OCI-LY7 (cell line): ENCODE measurements at regions not wholly inside any gene's neighbourhood (a gene's known extent, or its start where the extent isn't known, plus 50 kb on each side); places are given as distances from the start of the nearest gene placed in this dataset.

Source experiments
- BruUV-seq: library from RNA; stranded (reverse); fragments of 400-500 nt; replicated peaks from 2 replicates; lab custom pipeline; 2021; lab: Mats Ljungman, UMichigan
- CTCF ChIA-PET: fragments of 300-600 bp; sonication (Branson Sonifier 250); formaldehyde crosslinking; loops from one replicate; lab custom pipeline; 2022; ENCODE audit warnings: antibody characterized with exemption; ENCODE audit not compliant: unreplicated experiment; lab: Charles Lee
- POLR2A ChIA-PET: fragments of 300-600 bp; sonication (Branson Sonifier 250); formaldehyde crosslinking; loops from one replicate; lab custom pipeline; 2022; ENCODE audit warnings: antibody characterized with exemption; lab: Charles Lee
- DNase-seq: peaks from one replicate; pipeline ENCODE4 v3.0.0-alpha.2; 2015; ENCODE audit warnings: low spot score
- H2AFZ ChIP-seq: fragments of 200-600 bp; sonication (generic), shearing (Covaris generic); 2 replicates; pipeline ENCODE4 v1.6.1; 2014; ENCODE audit warnings: mild to moderate bottlenecking, antibody characterized with exemption, low read length, moderate library complexity
- H3K27ac ChIP-seq: fragments of 200-600 bp; sonication (generic); 2 replicates; pipeline ENCODE4 v1.5.1; 2014; ENCODE audit warnings: mixed run types, low read depth, mild to moderate bottlenecking, moderate library complexity, low read length, inconsistent platforms; ENCODE audit not compliant: poor library complexity, severe bottlenecking
- H3K36me3 ChIP-seq: fragments of 200-600 bp; sonication (generic); 2 replicates; pipeline ENCODE4 v1.6.1; 2014; ENCODE audit warnings: mild to moderate bottlenecking, antibody characterized with exemption, low read length, moderate library complexity, mixed read lengths; ENCODE audit not compliant: insufficient read depth
- H3K4me1 ChIP-seq: fragments of 200-600 bp; sonication (generic); 2 replicates; pipeline ENCODE4 v1.5.1; 2014; ENCODE audit warnings: mild to moderate bottlenecking, low read length; ENCODE audit not compliant: insufficient read depth, poor library complexity, severe bottlenecking
- H3K4me2 ChIP-seq: fragments of 200-600 bp; sonication (generic); 2 replicates; pipeline ENCODE4 v1.6.1; 2014; ENCODE audit warnings: mild to moderate bottlenecking, low read length
- H3K4me3 ChIP-seq: fragments of 200-600 bp; sonication (generic); 2 replicates; pipeline ENCODE4 v1.5.1; 2014; ENCODE audit warnings: mild to moderate bottlenecking, low read depth, low read length; ENCODE audit not compliant: poor library complexity, severe bottlenecking
- H3K79me2 ChIP-seq: fragments of 200-600 bp; sonication (generic); 2 replicates; pipeline ENCODE4 v1.6.1; 2016; ENCODE audit warnings: low read depth, mild to moderate bottlenecking, low read length, moderate library complexity, mixed read lengths; ENCODE audit not compliant: insufficient read depth
- H3K9me2 ChIP-seq: fragments of 200-600 bp; sonication (generic); 2 replicates; pipeline ENCODE4 v1.6.1; 2016; ENCODE audit warnings: mild to moderate bottlenecking, low read length, mixed read lengths; ENCODE audit not compliant: insufficient read depth
- H3K9me3 ChIP-seq: fragments of 200-600 bp; sonication (generic); 2 replicates; pipeline ENCODE4 v1.6.1; 2014; ENCODE audit warnings: mild to moderate bottlenecking, mixed run types, low read length, mixed read lengths
- H4K20me1 ChIP-seq: fragments of 200-600 bp; sonication (generic); 2 replicates; pipeline ENCODE4 v1.6.1; 2014; ENCODE audit warnings: mild to moderate bottlenecking, antibody characterized with exemption, low read length, moderate library complexity, mixed read lengths; ENCODE audit not compliant: insufficient read depth
- EZH2phosphoT487 ChIP-seq: fragments of 200-600 bp; sonication (generic); IDR thresholded peaks from 2 replicates; pipeline ENCODE4 v1.6.1; 2018; ENCODE audit warnings: low read depth, borderline replicate concordance, mild to moderate bottlenecking, mixed run types, antibody characterized with exemption, low read length, moderate library complexity, mixed read lengths
- intact Hi-C: fragments of 100-400 bp; cut with micrococcal nuclease; formaldehyde crosslinking; loops from one replicate; pipeline ENCODE4 v1.10.0; 2022; ENCODE audit not compliant: unreplicated experiment
- TF ChIP-seq, protein P1 (sequence below): fragments of 200-600 bp; sonication (generic); conservative IDR thresholded peaks from 2 replicates; pipeline ENCODE4 v1.5.1; 2014; ENCODE audit warnings: mild to moderate bottlenecking, antibody characterized with exemption, low read length, moderate library complexity, mixed read lengths

- intact Hi-C loops: no loop called here
- H4K20me1 ChIP-seq: no peaks in the 10 kb centered on the region
- H3K9me2 ChIP-seq: no peaks in the 10 kb centered on the region
- ChIA-PET POLR2A (interaction anchor here (0.6 kb wide), 1 partner anchor 34 kb away, joined by 3 read pairs; no protein-coding TSS in a partner anchor), CTCF (no interaction called here)
- H3K9me3 ChIP-seq: no peaks in the 10 kb centered on the region
- no peak for DNase-seq
- no peak overlapping the region for H3K27ac ChIP-seq
- TF ChIP-seq, protein P1, sequence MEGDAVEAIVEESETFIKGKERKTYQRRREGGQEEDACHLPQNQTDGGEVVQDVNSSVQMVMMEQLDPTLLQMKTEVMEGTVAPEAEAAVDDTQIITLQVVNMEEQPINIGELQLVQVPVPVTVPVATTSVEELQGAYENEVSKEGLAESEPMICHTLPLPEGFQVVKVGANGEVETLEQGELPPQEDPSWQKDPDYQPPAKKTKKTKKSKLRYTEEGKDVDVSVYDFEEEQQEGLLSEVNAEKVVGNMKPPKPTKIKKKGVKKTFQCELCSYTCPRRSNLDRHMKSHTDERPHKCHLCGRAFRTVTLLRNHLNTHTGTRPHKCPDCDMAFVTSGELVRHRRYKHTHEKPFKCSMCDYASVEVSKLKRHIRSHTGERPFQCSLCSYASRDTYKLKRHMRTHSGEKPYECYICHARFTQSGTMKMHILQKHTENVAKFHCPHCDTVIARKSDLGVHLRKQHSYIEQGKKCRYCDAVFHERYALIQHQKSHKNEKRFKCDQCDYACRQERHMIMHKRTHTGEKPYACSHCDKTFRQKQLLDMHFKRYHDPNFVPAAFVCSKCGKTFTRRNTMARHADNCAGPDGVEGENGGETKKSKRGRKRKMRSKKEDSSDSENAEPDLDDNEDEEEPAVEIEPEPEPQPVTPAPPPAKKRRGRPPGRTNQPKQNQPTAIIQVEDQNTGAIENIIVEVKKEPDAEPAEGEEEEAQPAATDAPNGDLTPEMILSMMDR: no peak
- no peak for TF ChIP-seq EZH2phosphoT487
- H3K4me1 ChIP-seq: no peaks in the 10 kb centered on the region
- no peaks in the 10 kb centered on the region for H3K36me3 ChIP-seq
- H3K4me2 ChIP-seq: no peak overlapping the region
- H2AFZ ChIP-seq: no peak overlapping the region
- no peak overlapping the region for H3K4me3 ChIP-seq
- no peaks in the 10 kb centered on the region for H3K79me2 ChIP-seq
- BruUV-seq: no TSS peak
These were observed 259.0 kb upstream of the MYOCD start for GRCh38 chr17:12406623-12407215.

DNA sequence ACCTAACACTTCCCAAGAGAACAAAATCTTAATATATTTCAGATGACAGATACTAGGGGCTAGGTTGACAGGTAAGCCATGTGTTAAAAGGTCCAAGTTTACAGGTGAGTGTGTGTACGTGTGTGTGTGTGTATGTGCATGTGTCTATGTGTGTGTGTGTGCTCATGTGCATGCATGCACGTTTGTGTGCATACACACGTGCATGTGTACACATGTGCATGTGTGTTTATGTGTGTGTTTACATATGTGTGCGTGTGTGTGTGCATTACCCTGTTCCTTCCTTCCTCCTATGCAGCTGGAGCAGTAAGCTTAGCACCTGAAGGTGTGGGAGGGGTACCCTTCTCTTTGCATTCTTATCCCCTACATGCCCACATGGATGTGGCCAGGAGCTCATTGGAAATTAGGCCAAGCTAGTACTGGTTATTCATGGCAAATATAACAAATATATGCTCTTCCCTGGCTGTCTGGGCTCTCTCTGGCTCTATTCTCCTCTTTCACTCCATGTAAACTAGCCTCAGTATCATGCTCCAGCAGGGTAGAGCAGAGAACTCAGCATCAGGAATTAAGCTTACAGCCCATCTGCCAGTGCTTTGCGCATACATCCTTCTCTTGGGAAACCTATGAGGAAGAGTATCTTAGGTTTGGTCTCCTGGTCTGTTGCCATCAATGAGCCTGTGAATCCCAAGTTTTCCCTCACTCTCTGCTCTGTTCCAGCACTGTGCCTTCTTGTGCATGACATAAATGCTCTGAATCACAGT lies 258.0 kb upstream of the MYOCD start:
- no peaks in the 10 kb centered on the region for H3K79me2 ChIP-seq
- H3K36me3 ChIP-seq: no peaks in the 10 kb centered on the region
- no peaks in the 10 kb centered on the region for H3K4me1 ChIP-seq
- H4K20me1 ChIP-seq: no peaks in the 10 kb centered on the region
- H3K9me3 ChIP-seq: no peaks in the 10 kb centered on the region
- intact Hi-C loops: no loop called here
- no peak overlapping the region for H2AFZ ChIP-seq
- BruUV-seq: no TSS peak
- TF ChIP-seq, protein P1: no peak
- TF ChIP-seq EZH2phosphoT487: no peak
- H3K9me2 ChIP-seq: no peaks in the 10 kb centered on the region
- DNase-seq: no peak
- POLR2A ChIA-PET: no interaction called here
- H3K27ac ChIP-seq: no peak overlapping the region
- no peak overlapping the region for H3K4me3 ChIP-seq
- CTCF ChIA-PET: no interaction called here
- H3K4me2 ChIP-seq: no peak overlapping the region

- H3K4me3 ChIP-seq: no peak overlapping the region
- no peak for DNase-seq
- CTCF ChIA-PET: no interaction called here
- intact Hi-C loops: no loop called here
- no peak overlapping the region for H2AFZ ChIP-seq
- BruUV-seq: no TSS peak
- H4K20me1 ChIP-seq: no peaks in the 10 kb centered on the region
- POLR2A ChIA-PET: no interaction called here
- no peaks in the 10 kb centered on the region for H3K79me2 ChIP-seq
- no peak overlapping the region for H3K4me2 ChIP-seq
- H3K4me1 ChIP-seq: no peaks in the 10 kb centered on the region
- no peaks in the 10 kb centered on the region for H3K9me3 ChIP-seq
- H3K27ac ChIP-seq: no peak overlapping the region
- H3K9me2 ChIP-seq: no peaks in the 10 kb centered on the region
- TF ChIP-seq, protein P1: no peak
- no peak for TF ChIP-seq EZH2phosphoT487
- no peaks in the 10 kb centered on the region for H3K36me3 ChIP-seq
These were observed 256.6 kb upstream of the MYOCD start for GRCh38 chr17:12409082-12409481.
